ENCODE measurements at regions not wholly inside any gene's neighbourhood (a gene's known extent, or its start where the extent isn't known, plus 50 kb on each side); places are given as distances from the start of the nearest gene placed in this dataset.

GRCh38 chr2:35374845-35375244 lies 980.7 kb upstream of the CRIM1 start:
- FAIRE-seq (no peak), DNase-seq (ENCODE audit: low read depth in 1 of 2, low spot score in 2 of 2) (no peak)
- Histone ChIP-seq H3K79me1 (ENCODE audit: low read depth, low read length) (no peaks in the 10 kb centered on the region), H3K9me3 (ENCODE audit: insufficient read depth in 2 of 2, low read depth in 1 of 2, low read length in 1 of 2) (0 out of 4 replicates have a peak, but pooled peaks cover 0 to 7% of the 10 kb centered on the region in 2 experiments), H3K23ac (ENCODE audit: insufficient read length) (no peak overlapping the region), H2BK120ac (replicated peaks; ENCODE audit: low read depth, low read length) (no peak overlapping the region), H3K18ac (ENCODE audit: extremely low read depth, low read length) (no peak overlapping the region), H3K14ac (ENCODE audit: insufficient read length) (no peak overlapping the region), H3K23me2 (ENCODE audit: low read depth, low read length) (no peaks in the 10 kb centered on the region), H4K20me1 (replicated peaks in 1 of 2; ENCODE audit: control insufficient read depth in 1 of 2, insufficient read depth in 2 of 2, low read length in 2 of 2) (no peaks in the 10 kb centered on the region), H2AK5ac (ENCODE audit: low read depth, low read length) (no peak overlapping the region), H3K27me3 (replicated peaks in 1 of 4; ENCODE audit: control insufficient read depth in 3 of 4, extremely low read depth in 1 of 4, insufficient read depth in 3 of 4, low read length in 3 of 4) (no peaks in the 10 kb centered on the region), H2BK15ac (ENCODE audit: low read length) (no peak overlapping the region), H3K4me3 (ENCODE audit: extremely low read depth in 1 of 4, insufficient read depth in 2 of 4, low read depth in 3 of 4, low read length in 4 of 4) (no peak overlapping the region), H3K27ac (ENCODE audit: low read depth, low read length) (no peak overlapping the region), H3K56ac (replicated peaks; ENCODE audit: insufficient read length, low read depth, low read length) (no peak overlapping the region), H3K36me3 (ENCODE audit: control insufficient read depth in 2 of 4, insufficient read depth in 4 of 4, low read length in 3 of 4) (no peaks in the 10 kb centered on the region), H4K5ac (ENCODE audit: insufficient read length, low read depth, low read length) (no peak overlapping the region), H4K91ac (replicated peaks; ENCODE audit: insufficient read length, low read length) (no peak overlapping the region), H3K9ac (replicated peaks in 1 of 4; ENCODE audit: extremely low read depth in 1 of 4, low read depth in 3 of 4, low read length in 3 of 4) (no peak overlapping the region), H3K4ac (replicated peaks; ENCODE audit: insufficient read length, low read depth, low read length) (no peak overlapping the region), H3K4me1 (replicated peaks in 1 of 4; ENCODE audit: control insufficient read depth in 3 of 4, insufficient read depth in 4 of 4, low read length in 3 of 4) (peaks cover 0 to 4% (median 2%) of the 10 kb centered on the region in 4 experiments; a peak in 3 of 7 replicates), H2BK20ac (ENCODE audit: low read length) (no peak overlapping the region), H2BK5ac (ENCODE audit: low read depth, low read length) (no peak overlapping the region), H3K4me2 (ENCODE audit: insufficient read depth in 1 of 2, low read depth in 2 of 2, low read length in 2 of 2) (no peak overlapping the region), H4K8ac (ENCODE audit: extremely low read depth, insufficient read depth, low read length) (no peak overlapping the region), H2BK12ac (ENCODE audit: low read depth, low read length) (no peak overlapping the region), H3K79me2 (ENCODE audit: control insufficient read depth in 1 of 2, insufficient read depth in 2 of 2, low read length in 2 of 2) (no peaks in the 10 kb centered on the region), H2AFZ (ENCODE audit: low read length) (0 out of 2 replicates have a peak overlapping the region, but pooled peaks have one; percentile 70)
- 90% methylated on average over 4 of the region's 4 CpGs; no CpG with 5 or more reads in 1 of the 2 experiments for WGBS, 2 experiments (ENCODE audit: extremely low coverage in 1 of 2, insufficient coverage in 1 of 2, insufficient read length in 1 of 2, insufficient replicate concordance in 2 of 2, low coverage in 1 of 2, low lambda C conversion rate in 2 of 2, missing lambda C conversion rate in 1 of 2)
- CTCF ChIA-PET (ENCODE audit: partially characterized antibody), result interaction anchor here (1.0 to 1.7 kb wide), 3 partner anchors 18 to 36 kb away, joined by 3 to 4 read pairs (median 3); no protein-coding TSS in a partner anchor
- POLR2A ChIA-PET (ENCODE audit: partially characterized antibody), result no interaction called here
- TF ChIP-seq ATF2 (IDR thresholded peaks at IDR 0.05; ENCODE audit: low read length) (no peak), GABPA (IDR thresholded peaks at IDR 0.05; ENCODE audit: borderline replicate concordance, insufficient read depth, low read length) (no peak), CHD1 (IDR thresholded peaks at IDR 0.05; ENCODE audit: low read depth, low read length) (no peak), CTBP2 (IDR thresholded peaks at IDR 0.05; ENCODE audit: borderline replicate concordance, insufficient read depth, insufficient read length, low read length) (no peak), ATF3 (IDR thresholded peaks at IDR 0.05; ENCODE audit: insufficient read depth, low read depth, low read length) (no peak), BACH1 (IDR thresholded peaks at IDR 0.05; ENCODE audit: low read length) (no peak), CEBPB (IDR thresholded peaks at IDR 0.05; ENCODE audit: low read depth, low read length) (no peak), SRF (IDR thresholded peaks at IDR 0.05; ENCODE audit: low read depth, low read length) (no peak), ASH2L (IDR thresholded peaks at IDR 0.05; ENCODE audit: low read length) (no peak), HDAC6 (IDR thresholded peaks at IDR 0.05; ENCODE audit: low read depth, low read length) (no peak), TCF12 (IDR thresholded peaks at IDR 0.05; ENCODE audit: low read depth, low read length) (no peak), SAP30 (IDR thresholded peaks at IDR 0.05; ENCODE audit: insufficient read depth, insufficient replicate concordance, low read length) (no peak), POLR2AphosphoS5 (IDR thresholded peaks at IDR 0.05; ENCODE audit: low read depth, low read length) (no peak)

Measured in H1 (cell line).